Peyer's patch (tissue), 4 donors: ENCODE measurements at regions not wholly inside any gene's neighbourhood (a gene's known extent, or its start where the extent isn't known, plus 50 kb on each side); places are given as distances from the start of the nearest gene placed in this dataset.

Experiments
- POLR2A ChIP-seq, 2 donors: fragments of 450-650 bp; IDR thresholded peaks; one replicate each; pipeline ENCODE4 v1.5.1; 2017; ENCODE audit warnings: antibody characterized with exemption in 2 of 2, mild to moderate bottlenecking in 2 of 2, moderate library complexity in 2 of 2
- TF ChIP-seq, protein P1 (sequence below), 6 experiments: fragments of 450-650 bp in 4 of 6; fragments of 200-600 bp in 2 of 6; sonication (generic) in 1 of 6; IDR thresholded peaks; one replicate each; pipeline ENCODE4 v1.5.1; 2017 to 2019; ENCODE audit warnings: antibody characterized with exemption in 6 of 6, mild to moderate bottlenecking in 3 of 6, moderate library complexity in 1 of 6

DNA sequence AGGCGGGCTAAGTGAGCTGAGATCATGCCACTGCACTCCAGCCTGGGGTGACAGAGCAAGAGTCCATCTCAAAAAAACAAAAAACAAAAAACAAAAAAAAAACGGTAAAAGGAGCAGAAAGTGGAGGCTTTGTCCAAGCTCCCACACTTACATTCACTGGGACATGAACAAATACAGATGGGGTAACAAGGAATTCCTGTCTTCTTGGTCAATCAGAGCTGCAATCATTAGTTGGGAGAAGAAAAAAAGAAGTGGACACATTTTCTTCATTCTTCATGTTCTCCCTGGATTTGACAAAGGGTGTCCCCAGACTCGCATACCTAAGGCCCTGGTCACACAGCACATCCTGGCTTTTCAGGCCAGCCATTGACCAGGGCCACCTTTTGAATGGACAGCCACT lies 124.6 kb downstream of the SOCS6 start:
- TF ChIP-seq, protein P1, sequence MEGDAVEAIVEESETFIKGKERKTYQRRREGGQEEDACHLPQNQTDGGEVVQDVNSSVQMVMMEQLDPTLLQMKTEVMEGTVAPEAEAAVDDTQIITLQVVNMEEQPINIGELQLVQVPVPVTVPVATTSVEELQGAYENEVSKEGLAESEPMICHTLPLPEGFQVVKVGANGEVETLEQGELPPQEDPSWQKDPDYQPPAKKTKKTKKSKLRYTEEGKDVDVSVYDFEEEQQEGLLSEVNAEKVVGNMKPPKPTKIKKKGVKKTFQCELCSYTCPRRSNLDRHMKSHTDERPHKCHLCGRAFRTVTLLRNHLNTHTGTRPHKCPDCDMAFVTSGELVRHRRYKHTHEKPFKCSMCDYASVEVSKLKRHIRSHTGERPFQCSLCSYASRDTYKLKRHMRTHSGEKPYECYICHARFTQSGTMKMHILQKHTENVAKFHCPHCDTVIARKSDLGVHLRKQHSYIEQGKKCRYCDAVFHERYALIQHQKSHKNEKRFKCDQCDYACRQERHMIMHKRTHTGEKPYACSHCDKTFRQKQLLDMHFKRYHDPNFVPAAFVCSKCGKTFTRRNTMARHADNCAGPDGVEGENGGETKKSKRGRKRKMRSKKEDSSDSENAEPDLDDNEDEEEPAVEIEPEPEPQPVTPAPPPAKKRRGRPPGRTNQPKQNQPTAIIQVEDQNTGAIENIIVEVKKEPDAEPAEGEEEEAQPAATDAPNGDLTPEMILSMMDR (IDR thresholded peaks at IDR 0.05), result no peak
- no peak for TF ChIP-seq POLR2A (IDR thresholded peaks at IDR 0.05)
